Liver (tissue), 8 donors: ENCODE measurements at regions not wholly inside any gene's neighbourhood (a gene's known extent, or its start where the extent isn't known, plus 50 kb on each side); places are given as distances from the start of the nearest gene placed in this dataset.

Source experiments
- DNase-seq: peaks from one replicate; pipeline ENCODE4 v3.0.0-alpha.2; 2017; ENCODE audit warnings: low spot score
- H3K27ac ChIP-seq, 2 donors: one replicate each; pipeline ENCODE4 v1.7.0; 2013; ENCODE audit warnings: inconsistent platforms in 2 of 2, low read length in 2 of 2, control low read depth in 1 of 2, low read depth in 1 of 2, mild to moderate bottlenecking in 1 of 2
- H3K27me3 ChIP-seq, 4 donors: one replicate each; pipeline versions ENCODE4 v1.6.1 to v1.7.0; 2013; ENCODE audit warnings: low read length in 3 of 4, inconsistent platforms in 1 of 4, mild to moderate bottlenecking in 1 of 4, moderate library complexity in 1 of 4; ENCODE audit not compliant: control insufficient read depth in 4 of 4, insufficient read depth in 4 of 4
- H3K36me3 ChIP-seq, 4 donors: one replicate each; pipeline versions ENCODE4 v1.6.1 to v1.7.0; 2013; ENCODE audit warnings: low read length in 3 of 4, mild to moderate bottlenecking in 3 of 4, low read depth in 1 of 4, moderate library complexity in 1 of 4; ENCODE audit not compliant: control insufficient read depth in 4 of 4, insufficient read depth in 3 of 4
- H3K4me1 ChIP-seq, 4 donors: one replicate each; pipeline versions ENCODE4 v1.6.1 to v1.7.0; 2013; ENCODE audit warnings: low read length in 3 of 4, mild to moderate bottlenecking in 3 of 4, moderate library complexity in 1 of 4; ENCODE audit not compliant: control insufficient read depth in 4 of 4, insufficient read depth in 4 of 4
- H3K4me3 ChIP-seq, 3 donors: one replicate each; pipeline versions ENCODE4 v1.6.1 to v1.7.0; 2013; ENCODE audit warnings: low read length in 3 of 3, control low read depth in 1 of 3, low read depth in 1 of 3, mild to moderate bottlenecking in 1 of 3
- H3K9ac ChIP-seq, 2 donors: one replicate each; pipeline ENCODE4 v1.7.0; 2013; ENCODE audit warnings: low read length in 2 of 2, mild to moderate bottlenecking in 2 of 2, moderate library complexity in 2 of 2, control low read depth in 1 of 2, low read depth in 1 of 2
- H3K9me3 ChIP-seq, 4 donors: one replicate each; pipeline versions ENCODE4 v1.6.1 to v1.7.0; 2013; ENCODE audit warnings: low read length in 3 of 4; ENCODE audit not compliant: control insufficient read depth in 4 of 4
- EGR1 ChIP-seq, 2 donors: IDR thresholded peaks; 2 replicates each; pipeline ENCODE4 v1.6.1; 2016 to 2018; ENCODE audit warnings: antibody characterized with exemption in 2 of 2, low read depth in 2 of 2
- FOXA1 ChIP-seq: IDR thresholded peaks from 2 replicates; pipeline ENCODE4 v1.6.1; 2016; ENCODE audit warnings: antibody characterized with exemption
- FOXA2 ChIP-seq: IDR thresholded peaks from 2 replicates; pipeline ENCODE4 v1.6.1; 2016; ENCODE audit warnings: antibody characterized with exemption
- GABPA ChIP-seq, 2 donors: IDR thresholded peaks in 1 of 2; conservative IDR thresholded peaks in 1 of 2; 2 replicates each; pipeline ENCODE4 v1.6.1; 2016; ENCODE audit warnings: antibody characterized with exemption in 2 of 2, mild to moderate bottlenecking in 1 of 2, moderate library complexity in 1 of 2
- HNF4A ChIP-seq, 2 donors: conservative IDR thresholded peaks; 2 replicates each; pipeline ENCODE4 v1.6.1; 2016; ENCODE audit warnings: antibody characterized with exemption in 2 of 2, mild to moderate bottlenecking in 2 of 2
- HNF4G ChIP-seq: IDR thresholded peaks from 2 replicates; pipeline ENCODE4 v1.6.1; 2016; ENCODE audit warnings: antibody characterized with exemption
- JUND ChIP-seq, 2 donors: IDR thresholded peaks; 2 replicates each; pipeline ENCODE4 v1.6.1; 2016; ENCODE audit warnings: antibody characterized with exemption in 2 of 2
- NR2F2 ChIP-seq: IDR thresholded peaks from 2 replicates; pipeline ENCODE4 v1.6.1; 2016; ENCODE audit warnings: antibody characterized with exemption
- RAD21 ChIP-seq, 2 donors: IDR thresholded peaks; 2 replicates each; pipeline ENCODE4 v1.6.1; 2016; ENCODE audit warnings: antibody characterized with exemption in 2 of 2, mild to moderate bottlenecking in 2 of 2
- RXRA ChIP-seq, 2 donors: IDR thresholded peaks; 2 replicates each; pipeline ENCODE4 v1.6.1; 2017 to 2018; ENCODE audit warnings: antibody characterized with exemption in 2 of 2, mild to moderate bottlenecking in 1 of 2
- SP1 ChIP-seq: IDR thresholded peaks from 2 replicates; pipeline ENCODE4 v1.6.1; 2018; ENCODE audit warnings: antibody characterized with exemption, mild to moderate bottlenecking
- TAF1 ChIP-seq: conservative IDR thresholded peaks from 2 replicates; pipeline ENCODE4 v1.6.1; 2016; ENCODE audit warnings: antibody characterized with exemption, mild to moderate bottlenecking
- YY1 ChIP-seq: IDR thresholded peaks from 2 replicates; pipeline ENCODE4 v1.6.1; 2016; ENCODE audit warnings: antibody characterized with exemption, mild to moderate bottlenecking
- WGBS: extraction: QIAGEN DNeasy Blood & Tissue Kit; methylation state at CpG from one replicate; pipeline ENCODE4 v1.1.7; 2013; 5-methylcytosine and 5-hydroxymethylcytosine counted together
- TF ChIP-seq, protein P1 (sequence below): IDR thresholded peaks from 2 replicates; pipeline ENCODE4 v1.6.1; 2016; ENCODE audit warnings: antibody characterized with exemption
- TF ChIP-seq, protein P2 (sequence below): IDR thresholded peaks from 2 replicates; pipeline ENCODE4 v1.6.1; 2016; ENCODE audit warnings: antibody characterized with exemption, mild to moderate bottlenecking
- TF ChIP-seq, protein P3 (sequence below): IDR thresholded peaks from 2 replicates; pipeline ENCODE4 v1.6.1; 2016; ENCODE audit warnings: antibody characterized with exemption
- TF ChIP-seq, protein P4 (sequence below): fragments of 150-350 bp; IDR thresholded peaks from 2 replicates; pipeline ENCODE4 v1.5.1; 2017; ENCODE audit warnings: improper control_type of control experiment, low read depth, low read length; ENCODE audit not compliant: missing input control
- TF ChIP-seq, protein P5 (sequence below): IDR thresholded peaks from 2 replicates; pipeline ENCODE4 v1.6.1; 2016; ENCODE audit warnings: antibody characterized with exemption
- donor health status: healthy.
- donor health status: healthy.
- donor health status: healthy.
- donor health status: healthy.
- donor health status: healthy.

DNA sequence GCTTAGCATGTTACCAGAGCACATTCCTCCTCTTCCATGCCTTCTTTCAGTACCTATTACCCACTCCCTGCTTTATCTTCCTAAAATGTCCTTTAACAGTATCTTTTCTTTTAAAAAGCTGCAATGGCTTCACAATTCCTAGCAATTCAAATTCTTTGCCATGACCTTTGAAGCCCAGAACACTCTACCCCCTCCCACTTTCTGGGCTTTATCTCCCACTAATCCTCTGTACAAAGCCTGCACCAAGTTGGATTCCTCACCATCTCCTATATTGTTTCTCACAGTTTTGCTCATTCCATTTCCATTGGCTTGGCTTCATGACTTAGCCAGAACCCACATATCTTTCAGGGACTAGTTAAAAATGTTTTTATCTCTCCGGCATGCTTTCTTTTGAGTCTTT, 80.9 kb downstream of the FAM76B start:
- Histone ChIP-seq H3K27me3 (no peaks in the 10 kb centered on the region), H3K4me3 (no peak overlapping the region), H3K9ac (no peak overlapping the region), H3K4me1 (peaks cover 0 to 5% (median 2%) of the 10 kb centered on the region in 4 donors), H3K36me3 (no peaks in the 10 kb centered on the region), H3K9me3 (no peaks in the 10 kb centered on the region), H3K27ac (no peak overlapping the region)
- 97% methylated on average over 1 of the region's 1 CpG for WGBS
- no peak for TF ChIP-seq TAF1
- TF ChIP-seq, protein P1, sequence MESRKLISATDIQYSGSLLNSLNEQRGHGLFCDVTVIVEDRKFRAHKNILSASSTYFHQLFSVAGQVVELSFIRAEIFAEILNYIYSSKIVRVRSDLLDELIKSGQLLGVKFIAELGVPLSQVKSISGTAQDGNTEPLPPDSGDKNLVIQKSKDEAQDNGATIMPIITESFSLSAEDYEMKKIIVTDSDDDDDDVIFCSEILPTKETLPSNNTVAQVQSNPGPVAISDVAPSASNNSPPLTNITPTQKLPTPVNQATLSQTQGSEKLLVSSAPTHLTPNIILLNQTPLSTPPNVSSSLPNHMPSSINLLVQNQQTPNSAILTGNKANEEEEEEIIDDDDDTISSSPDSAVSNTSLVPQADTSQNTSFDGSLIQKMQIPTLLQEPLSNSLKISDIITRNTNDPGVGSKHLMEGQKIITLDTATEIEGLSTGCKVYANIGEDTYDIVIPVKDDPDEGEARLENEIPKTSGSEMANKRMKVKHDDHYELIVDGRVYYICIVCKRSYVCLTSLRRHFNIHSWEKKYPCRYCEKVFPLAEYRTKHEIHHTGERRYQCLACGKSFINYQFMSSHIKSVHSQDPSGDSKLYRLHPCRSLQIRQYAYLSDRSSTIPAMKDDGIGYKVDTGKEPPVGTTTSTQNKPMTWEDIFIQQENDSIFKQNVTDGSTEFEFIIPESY, result no peak
- no peak for TF ChIP-seq YY1
- no peak for TF ChIP-seq GABPA (IDR thresholded peaks at IDR 0.05 in 1 of 2, conservative IDR thresholded peaks at IDR 0.05 in 1 of 2)
- no peak for TF ChIP-seq JUND (IDR thresholded peaks at IDR 0.05)
- TF ChIP-seq, protein P2, sequence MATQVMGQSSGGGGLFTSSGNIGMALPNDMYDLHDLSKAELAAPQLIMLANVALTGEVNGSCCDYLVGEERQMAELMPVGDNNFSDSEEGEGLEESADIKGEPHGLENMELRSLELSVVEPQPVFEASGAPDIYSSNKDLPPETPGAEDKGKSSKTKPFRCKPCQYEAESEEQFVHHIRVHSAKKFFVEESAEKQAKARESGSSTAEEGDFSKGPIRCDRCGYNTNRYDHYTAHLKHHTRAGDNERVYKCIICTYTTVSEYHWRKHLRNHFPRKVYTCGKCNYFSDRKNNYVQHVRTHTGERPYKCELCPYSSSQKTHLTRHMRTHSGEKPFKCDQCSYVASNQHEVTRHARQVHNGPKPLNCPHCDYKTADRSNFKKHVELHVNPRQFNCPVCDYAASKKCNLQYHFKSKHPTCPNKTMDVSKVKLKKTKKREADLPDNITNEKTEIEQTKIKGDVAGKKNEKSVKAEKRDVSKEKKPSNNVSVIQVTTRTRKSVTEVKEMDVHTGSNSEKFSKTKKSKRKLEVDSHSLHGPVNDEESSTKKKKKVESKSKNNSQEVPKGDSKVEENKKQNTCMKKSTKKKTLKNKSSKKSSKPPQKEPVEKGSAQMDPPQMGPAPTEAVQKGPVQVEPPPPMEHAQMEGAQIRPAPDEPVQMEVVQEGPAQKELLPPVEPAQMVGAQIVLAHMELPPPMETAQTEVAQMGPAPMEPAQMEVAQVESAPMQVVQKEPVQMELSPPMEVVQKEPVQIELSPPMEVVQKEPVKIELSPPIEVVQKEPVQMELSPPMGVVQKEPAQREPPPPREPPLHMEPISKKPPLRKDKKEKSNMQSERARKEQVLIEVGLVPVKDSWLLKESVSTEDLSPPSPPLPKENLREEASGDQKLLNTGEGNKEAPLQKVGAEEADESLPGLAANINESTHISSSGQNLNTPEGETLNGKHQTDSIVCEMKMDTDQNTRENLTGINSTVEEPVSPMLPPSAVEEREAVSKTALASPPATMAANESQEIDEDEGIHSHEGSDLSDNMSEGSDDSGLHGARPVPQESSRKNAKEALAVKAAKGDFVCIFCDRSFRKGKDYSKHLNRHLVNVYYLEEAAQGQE, result no peak
- TF ChIP-seq, protein P3, sequence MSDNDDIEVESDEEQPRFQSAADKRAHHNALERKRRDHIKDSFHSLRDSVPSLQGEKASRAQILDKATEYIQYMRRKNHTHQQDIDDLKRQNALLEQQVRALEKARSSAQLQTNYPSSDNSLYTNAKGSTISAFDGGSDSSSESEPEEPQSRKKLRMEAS, result no peak
- TF ChIP-seq HNF4A (conservative IDR thresholded peaks at IDR 0.05), result no peak
- TF ChIP-seq, protein P4, sequence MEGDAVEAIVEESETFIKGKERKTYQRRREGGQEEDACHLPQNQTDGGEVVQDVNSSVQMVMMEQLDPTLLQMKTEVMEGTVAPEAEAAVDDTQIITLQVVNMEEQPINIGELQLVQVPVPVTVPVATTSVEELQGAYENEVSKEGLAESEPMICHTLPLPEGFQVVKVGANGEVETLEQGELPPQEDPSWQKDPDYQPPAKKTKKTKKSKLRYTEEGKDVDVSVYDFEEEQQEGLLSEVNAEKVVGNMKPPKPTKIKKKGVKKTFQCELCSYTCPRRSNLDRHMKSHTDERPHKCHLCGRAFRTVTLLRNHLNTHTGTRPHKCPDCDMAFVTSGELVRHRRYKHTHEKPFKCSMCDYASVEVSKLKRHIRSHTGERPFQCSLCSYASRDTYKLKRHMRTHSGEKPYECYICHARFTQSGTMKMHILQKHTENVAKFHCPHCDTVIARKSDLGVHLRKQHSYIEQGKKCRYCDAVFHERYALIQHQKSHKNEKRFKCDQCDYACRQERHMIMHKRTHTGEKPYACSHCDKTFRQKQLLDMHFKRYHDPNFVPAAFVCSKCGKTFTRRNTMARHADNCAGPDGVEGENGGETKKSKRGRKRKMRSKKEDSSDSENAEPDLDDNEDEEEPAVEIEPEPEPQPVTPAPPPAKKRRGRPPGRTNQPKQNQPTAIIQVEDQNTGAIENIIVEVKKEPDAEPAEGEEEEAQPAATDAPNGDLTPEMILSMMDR, result no peak
- no peak for TF ChIP-seq FOXA1
- no peak for TF ChIP-seq SP1
- TF ChIP-seq RXRA (IDR thresholded peaks at IDR 0.05), result no peak
- no peak for TF ChIP-seq HNF4G
- no peak for TF ChIP-seq FOXA2
- TF ChIP-seq RAD21 (IDR thresholded peaks at IDR 0.05), result no peak
- TF ChIP-seq NR2F2, result no peak
- TF ChIP-seq EGR1 (IDR thresholded peaks at IDR 0.05; ENCODE audit: low read depth in 2 of 2), result no peak
- TF ChIP-seq, protein P5, sequence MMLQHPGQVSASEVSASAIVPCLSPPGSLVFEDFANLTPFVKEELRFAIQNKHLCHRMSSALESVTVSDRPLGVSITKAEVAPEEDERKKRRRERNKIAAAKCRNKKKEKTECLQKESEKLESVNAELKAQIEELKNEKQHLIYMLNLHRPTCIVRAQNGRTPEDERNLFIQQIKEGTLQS, result no peak
- no peak for DNase-seq
